Retina (tissue), 1 donor: ENCODE measurements at regions not wholly inside any gene's neighbourhood (a gene's known extent, or its start where the extent isn't known, plus 50 kb on each side); places are given as distances from the start of the nearest gene placed in this dataset.
"Not testable (repeated sequence)": the region's sequence is repeated elsewhere in the genome, so short reads cannot be mapped to it uniquely, and the experiment has no call there.

Source experiments
- DNase-seq: peaks from one replicate; pipeline ENCODE4 v3.0.0-alpha.2; 2016

GRCh38 chr5:53277491-53277890 is 167.9 kb upstream of the MOCS2 start:
- DNase-seq: peak; percentile 24

GRCh38 chr5:53287573-53287972 is 178.0 kb upstream of the MOCS2 start:
- no peak for DNase-seq

GRCh38 chr5:53288511-53288910 is 179.0 kb upstream of the MOCS2 start:
- DNase-seq: no peak

- DNase-seq: no peak
Measured at GRCh38 chr5:53291047-53291446, 181.5 kb upstream of the MOCS2 start.

- DNase-seq: no peak
Measured at GRCh38 chr5:53291528-53291927, 182.0 kb upstream of the MOCS2 start.

GRCh38 chr5:53298841-53299240 is 181.6 kb upstream of the FST start:
- DNase-seq: no peak

- no peak for DNase-seq
Measured at GRCh38 chr5:53302529-53302928, 177.9 kb upstream of the FST start.

- no peak for DNase-seq
Measured at GRCh38 chr5:53303105-53303504, 177.3 kb upstream of the FST start.

GRCh38 chr5:53305316-53305715 is 175.1 kb upstream of the FST start:
- DNase-seq: not testable (repeated sequence)

GRCh38 chr5:53309653-53310052 is 170.8 kb upstream of the FST start:
- DNase-seq: no peak

GRCh38 chr5:53311681-53312080 is 168.7 kb upstream of the FST start:
- DNase-seq: no peak

- DNase-seq: no peak
Measured at GRCh38 chr5:53313145-53313544, 167.3 kb upstream of the FST start.

GRCh38 chr5:53318303-53318702 is 162.1 kb upstream of the FST start:
- DNase-seq: no peak

- DNase-seq: no peak
Measured at GRCh38 chr5:53319315-53319714, 161.1 kb upstream of the FST start.

GRCh38 chr5:53321073-53321472 is 159.4 kb upstream of the FST start:
- DNase-seq: no peak

- DNase-seq: no peak
Measured at GRCh38 chr5:53321721-53322120, 158.7 kb upstream of the FST start.

- DNase-seq: no peak
Measured at GRCh38 chr5:53322257-53322656, 158.2 kb upstream of the FST start.

- DNase-seq: no peak
Measured at GRCh38 chr5:53323511-53323910, 156.9 kb upstream of the FST start.

- DNase-seq: no peak
Measured at GRCh38 chr5:53323943-53324642, 156.3 kb upstream of the FST start.

GRCh38 chr5:53326424-53327153 is 153.8 kb upstream of the FST start:
- no peak for DNase-seq

GRCh38 chr5:53327811-53328334 is 152.6 kb upstream of the FST start:
- DNase-seq: no peak

- no peak for DNase-seq
Measured at GRCh38 chr5:53330491-53330890, 149.9 kb upstream of the FST start.

GRCh38 chr5:53331463-53331862 is 149.0 kb upstream of the FST start:
- no peak for DNase-seq

- DNase-seq: no peak
Measured at GRCh38 chr5:53333160-53333559, 147.3 kb upstream of the FST start.
